NCI-H1105 treated with DMSO at 0.1 percent for 48 hours (cell line): ENCODE measurements at regions not wholly inside any gene's neighbourhood (a gene's known extent, or its start where the extent isn't known, plus 50 kb on each side); places are given as distances from the start of the nearest gene placed in this dataset.
"Not testable (repeated sequence)": the region's sequence is repeated elsewhere in the genome, so short reads cannot be mapped to it uniquely, and the experiment has no call there.

Experiments used
- DNase-seq: peaks from one replicate; lab custom pipeline; 2025; lab: John Stamatoyannopoulos, UW

- no peak for DNase-seq
These were observed 637.2 kb downstream of the ETS1 start for GRCh38 chr11:127950162-127950561.

- no peak for DNase-seq
These were observed 643.6 kb downstream of the ETS1 start for GRCh38 chr11:127943763-127944162.

- DNase-seq: no peak
These were observed 644.2 kb downstream of the ETS1 start for GRCh38 chr11:127943152-127943551.

GRCh38 chr11:127941554-127941953 lies 645.8 kb downstream of the ETS1 start:
- not testable (repeated sequence) for DNase-seq

- DNase-seq: no peak
These were observed 648.4 kb downstream of the ETS1 start for GRCh38 chr11:127939000-127939399.

GRCh38 chr11:127935081-127935480 lies 652.3 kb downstream of the ETS1 start:
- no peak for DNase-seq

- DNase-seq: not testable (repeated sequence)
These were observed 653.4 kb downstream of the ETS1 start for GRCh38 chr11:127933961-127934360.

GRCh38 chr11:127931803-127932202 lies 655.6 kb downstream of the ETS1 start:
- DNase-seq: no peak

- peak; percentile 89 for DNase-seq
These were observed 660.6 kb downstream of the ETS1 start for GRCh38 chr11:127926721-127927120.

- DNase-seq: peak; percentile 70
These were observed 661.9 kb downstream of the ETS1 start for GRCh38 chr11:127925475-127925874.

- DNase-seq: no peak
These were observed 668.0 kb downstream of the ETS1 start for GRCh38 chr11:127919206-127920000.

- no peak for DNase-seq
These were observed 685.0 kb downstream of the ETS1 start for GRCh38 chr11:127902382-127902781.

- no peak for DNase-seq
These were observed 688.7 kb downstream of the ETS1 start for GRCh38 chr11:127898422-127899365.

- no peak for DNase-seq
These were observed 691.6 kb downstream of the ETS1 start for GRCh38 chr11:127895776-127896175.

GRCh38 chr11:127894316-127894715 lies 693.0 kb downstream of the ETS1 start:
- no peak for DNase-seq

GRCh38 chr11:127890030-127890615 lies 697.2 kb downstream of the ETS1 start:
- no peak for DNase-seq

- no peak for DNase-seq
These were observed 699.0 kb downstream of the ETS1 start for GRCh38 chr11:127888386-127888785.

GRCh38 chr11:127875131-127875530 lies 712.2 kb downstream of the ETS1 start:
- no peak for DNase-seq

GRCh38 chr11:127873478-127873877 lies 713.9 kb downstream of the ETS1 start:
- peak; percentile 39 for DNase-seq

- DNase-seq: no peak
These were observed 721.2 kb downstream of the ETS1 start for GRCh38 chr11:127866109-127866508.

- no peak for DNase-seq
These were observed 722.5 kb downstream of the ETS1 start for GRCh38 chr11:127864861-127865260.

GRCh38 chr11:127862406-127862805 lies 725.0 kb downstream of the ETS1 start:
- no peak for DNase-seq

GRCh38 chr11:127859941-127860354 lies 727.4 kb downstream of the ETS1 start:
- DNase-seq: no peak
